ENCODE measurements at regions not wholly inside any gene's neighbourhood (a gene's known extent, or its start where the extent isn't known, plus 50 kb on each side); places are given as distances from the start of the nearest gene placed in this dataset.
"Not testable (repeated sequence)": the region's sequence is repeated elsewhere in the genome, so short reads cannot be mapped to it uniquely, and the experiment has no call there.

DNA sequence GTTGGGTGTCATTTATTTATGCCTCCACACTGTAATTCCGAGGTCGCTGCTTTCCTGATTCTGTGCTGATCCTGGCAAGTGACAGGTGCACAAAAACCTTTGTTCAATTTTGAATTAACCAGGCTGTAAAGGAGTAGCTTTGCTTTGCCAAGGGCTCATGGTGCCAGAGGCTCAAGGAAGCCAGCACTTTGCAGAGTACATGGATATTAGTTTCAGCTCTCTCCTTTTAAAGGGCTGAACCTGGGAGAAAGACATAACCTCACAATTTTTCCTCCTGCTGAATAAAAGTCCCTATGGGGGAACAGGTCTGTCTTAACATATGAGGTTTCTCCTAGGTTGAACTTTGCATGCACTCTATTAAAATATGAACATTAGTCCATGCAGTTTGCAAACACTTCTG, 227.6 kb upstream of the WSB1 start:
- no peak for DNase-seq

DNA sequence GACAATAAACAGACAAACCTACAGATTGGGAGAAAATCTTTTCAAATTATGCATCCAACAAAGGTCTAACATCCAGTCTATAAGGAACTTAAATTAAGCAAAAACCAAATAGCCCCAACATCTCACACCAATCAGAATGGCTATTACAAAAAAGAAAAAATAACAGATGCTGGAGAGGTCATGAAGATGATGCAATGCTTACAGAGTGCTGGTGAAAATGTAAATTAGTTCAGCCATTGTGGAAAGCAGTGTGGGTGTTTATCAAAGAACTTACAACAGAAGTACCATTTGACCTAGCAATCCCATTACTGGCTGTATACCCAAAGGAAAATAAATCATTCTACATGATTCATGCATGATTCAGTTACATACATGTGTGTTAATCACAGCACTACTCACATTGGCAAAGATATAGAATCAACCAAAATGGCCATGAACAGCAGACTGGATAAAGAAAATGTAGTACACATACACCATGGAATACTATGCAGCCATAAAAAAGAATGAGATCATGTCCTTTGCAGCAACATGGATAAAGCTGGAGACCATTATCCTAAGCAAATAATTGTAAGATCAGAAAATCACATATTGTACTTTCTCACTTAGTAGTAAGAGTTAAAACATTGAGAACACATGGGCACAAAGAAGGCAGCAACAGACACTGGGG, 223.9 kb upstream of the WSB1 start:
- DNase-seq, result no peak

DNA sequence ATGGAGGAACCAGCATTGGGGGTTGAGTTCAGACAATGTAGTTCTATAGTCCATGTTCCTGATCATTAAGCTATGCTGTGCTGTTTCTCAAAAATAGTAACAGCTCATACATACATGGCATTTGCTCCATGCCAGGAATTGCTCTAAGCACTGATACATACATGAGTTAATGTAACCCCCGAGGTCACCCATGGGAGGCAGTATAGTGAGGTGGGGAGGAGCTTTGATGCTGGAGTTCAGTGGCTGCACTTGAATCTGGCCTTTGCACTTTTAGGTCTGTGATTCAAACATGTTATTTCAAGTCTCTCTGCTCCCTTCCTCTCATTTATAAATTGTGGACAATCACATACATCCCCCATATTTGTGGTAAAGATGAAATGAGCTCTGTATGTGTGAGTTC, 223.1 kb upstream of the WSB1 start:
- DNase-seq, result no peak

DNA sequence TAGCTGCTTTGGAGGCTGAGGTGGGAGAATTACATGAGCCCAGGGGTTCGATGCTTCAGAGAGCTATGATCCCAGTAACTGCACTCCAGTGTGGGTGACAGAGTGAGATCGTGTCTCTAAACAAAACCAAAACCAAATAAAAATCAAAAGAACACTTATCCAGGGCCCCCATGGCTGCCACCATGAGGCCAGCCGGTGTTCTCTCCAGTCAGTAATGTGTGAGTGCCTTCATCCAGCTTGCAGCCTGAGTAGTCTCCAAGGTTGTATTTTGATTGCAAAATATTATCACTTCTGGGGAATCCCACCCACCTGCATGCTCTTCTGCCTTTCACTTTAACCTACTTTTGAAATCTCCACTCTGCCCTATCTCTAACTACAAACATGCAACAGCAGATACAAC, 221.0 kb upstream of the WSB1 start:
- DNase-seq, result no peak

DNA sequence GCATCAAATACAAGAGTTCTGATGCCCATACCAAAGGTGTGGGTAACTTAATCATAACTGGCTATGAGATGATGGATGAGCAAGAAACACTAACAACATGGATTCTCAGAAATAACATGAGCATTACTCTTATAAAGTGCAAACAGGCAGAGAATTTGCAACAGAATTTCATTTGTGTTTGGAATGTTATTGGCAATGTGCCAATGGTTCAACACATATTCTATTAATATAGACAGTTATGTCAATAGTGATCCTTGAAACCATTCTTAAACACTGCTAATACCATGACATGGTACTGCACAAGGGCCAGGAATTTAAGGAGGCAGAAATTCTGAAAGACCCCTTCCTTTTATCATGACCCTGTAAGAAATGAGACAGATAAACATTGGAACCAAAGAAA, 217.1 kb upstream of the WSB1 start:
- DNase-seq, result no peak

DNA sequence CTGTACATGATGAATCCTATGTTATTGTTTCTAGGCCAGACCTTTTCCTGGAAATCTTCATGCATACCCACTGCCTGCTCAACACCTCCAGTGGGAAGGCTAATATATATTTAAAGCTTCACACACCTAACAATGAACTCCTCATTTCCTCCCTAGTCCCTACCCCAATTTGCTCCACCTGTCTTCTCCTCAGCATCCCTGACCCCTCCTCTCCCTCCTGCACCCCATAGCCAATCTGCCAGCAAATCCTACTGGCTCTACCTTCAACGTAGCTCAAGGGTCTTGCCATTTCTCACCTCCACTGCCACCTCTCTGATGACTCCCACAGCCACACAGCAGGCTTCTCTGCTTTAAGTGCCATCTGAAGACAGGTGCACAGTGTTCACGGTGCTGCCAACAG, 215.6 kb upstream of the WSB1 start:
- DNase-seq, result no peak

DNA sequence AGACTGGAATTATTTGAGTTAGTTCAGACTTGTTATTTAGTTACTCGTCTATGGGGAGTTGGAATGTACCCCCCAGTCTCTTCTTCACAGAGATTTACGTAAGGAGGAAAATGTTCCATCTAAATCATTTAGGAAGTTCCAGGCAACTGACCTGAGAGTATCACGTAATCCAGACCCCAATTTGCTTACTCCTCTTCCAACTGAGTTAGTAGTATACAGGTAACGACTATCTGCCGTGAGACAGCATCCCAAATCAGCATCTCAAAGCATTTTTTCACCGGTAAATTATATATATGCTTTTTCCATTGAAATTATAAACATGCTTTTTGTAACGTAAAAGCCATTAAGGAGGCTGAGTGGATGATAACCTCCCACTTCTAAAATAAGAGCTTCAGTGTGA, 214.3 kb upstream of the WSB1 start:
- DNase-seq, result no peak

DNA sequence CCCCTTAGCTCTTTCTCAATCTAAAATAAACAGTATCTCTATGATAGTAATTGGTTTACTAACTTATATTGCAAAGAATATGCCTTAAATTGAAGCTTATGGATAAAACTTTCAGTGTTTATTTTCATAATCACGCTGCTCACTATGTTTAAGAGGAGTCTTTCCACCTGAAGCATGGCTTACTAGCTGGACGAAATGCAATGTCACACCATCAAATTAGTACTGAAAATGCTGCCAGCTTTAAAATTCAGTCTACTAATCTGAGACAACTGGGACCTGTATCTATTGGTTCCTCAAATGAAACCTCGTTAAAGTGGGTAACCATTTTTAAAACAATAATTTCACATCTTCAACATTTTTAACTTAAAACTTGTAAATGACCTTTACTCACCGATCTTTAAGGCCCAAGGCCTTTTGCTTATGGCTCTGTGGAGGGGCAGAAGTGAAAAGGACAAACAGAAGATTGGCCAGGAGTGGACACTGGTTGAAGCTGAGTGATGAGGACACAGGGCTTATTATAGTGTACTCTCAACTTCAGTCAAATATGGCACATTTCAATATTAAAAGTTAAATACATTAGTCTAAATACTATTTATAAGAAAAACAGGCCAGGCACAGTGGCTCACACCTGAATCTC, 212.8 kb upstream of the WSB1 start:
- DNase-seq, result no peak

DNA sequence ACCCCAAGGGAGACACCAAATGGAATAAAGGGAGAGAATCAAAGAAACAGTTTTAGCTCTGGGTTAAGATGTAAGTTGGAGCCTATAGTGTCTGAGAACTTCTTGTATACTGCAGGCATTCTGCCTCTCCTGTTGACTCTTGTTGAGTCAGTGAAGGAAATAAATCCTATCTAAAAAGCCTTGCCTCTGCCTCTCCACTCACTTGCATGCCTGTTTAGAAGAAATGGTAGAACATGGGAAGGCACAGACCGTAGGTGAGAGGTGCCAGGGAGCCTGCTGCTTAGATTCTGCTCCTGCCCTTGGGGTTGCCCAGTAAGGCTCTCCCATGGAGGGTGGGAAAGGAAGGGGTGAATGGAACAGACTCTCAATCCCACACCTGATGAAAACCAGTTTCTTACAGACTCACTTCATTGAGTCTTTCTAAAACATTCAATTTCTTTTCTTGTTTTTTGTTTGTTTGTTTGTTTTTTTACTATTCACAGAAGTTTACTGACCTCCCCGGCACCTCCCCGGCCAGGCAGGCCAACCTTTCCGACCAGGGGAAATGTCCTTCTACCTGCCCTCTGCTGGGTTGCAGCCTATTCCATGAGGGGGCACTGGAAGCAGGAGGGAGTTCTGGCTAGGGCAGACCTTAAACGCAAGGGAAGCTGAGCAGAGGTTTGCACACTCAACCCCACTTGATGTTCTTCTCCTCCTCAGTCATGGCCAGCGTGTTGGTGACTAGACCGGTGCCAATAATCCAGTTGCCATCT, 211.7 kb upstream of the WSB1 start:
- no peak for DNase-seq

DNA sequence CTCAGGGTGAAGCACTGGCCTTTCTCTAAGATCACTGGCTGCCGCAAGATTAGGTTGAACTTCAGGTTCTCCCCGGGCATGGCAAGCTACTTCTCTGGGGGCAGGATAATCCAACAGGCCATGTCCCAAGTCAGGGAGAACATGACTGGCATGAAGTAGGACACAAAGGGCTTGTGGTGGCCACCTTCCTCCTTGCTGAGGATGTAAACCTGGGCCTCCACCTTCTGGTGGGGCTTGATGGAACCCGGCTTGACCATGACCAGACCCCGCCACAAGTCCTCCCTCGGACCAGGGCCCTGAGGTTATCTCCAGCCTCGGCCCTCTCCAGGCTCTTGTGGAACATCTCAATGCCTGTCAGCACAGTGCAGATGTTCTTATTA, 211.1 kb upstream of the WSB1 start:
- no peak for DNase-seq

DNA sequence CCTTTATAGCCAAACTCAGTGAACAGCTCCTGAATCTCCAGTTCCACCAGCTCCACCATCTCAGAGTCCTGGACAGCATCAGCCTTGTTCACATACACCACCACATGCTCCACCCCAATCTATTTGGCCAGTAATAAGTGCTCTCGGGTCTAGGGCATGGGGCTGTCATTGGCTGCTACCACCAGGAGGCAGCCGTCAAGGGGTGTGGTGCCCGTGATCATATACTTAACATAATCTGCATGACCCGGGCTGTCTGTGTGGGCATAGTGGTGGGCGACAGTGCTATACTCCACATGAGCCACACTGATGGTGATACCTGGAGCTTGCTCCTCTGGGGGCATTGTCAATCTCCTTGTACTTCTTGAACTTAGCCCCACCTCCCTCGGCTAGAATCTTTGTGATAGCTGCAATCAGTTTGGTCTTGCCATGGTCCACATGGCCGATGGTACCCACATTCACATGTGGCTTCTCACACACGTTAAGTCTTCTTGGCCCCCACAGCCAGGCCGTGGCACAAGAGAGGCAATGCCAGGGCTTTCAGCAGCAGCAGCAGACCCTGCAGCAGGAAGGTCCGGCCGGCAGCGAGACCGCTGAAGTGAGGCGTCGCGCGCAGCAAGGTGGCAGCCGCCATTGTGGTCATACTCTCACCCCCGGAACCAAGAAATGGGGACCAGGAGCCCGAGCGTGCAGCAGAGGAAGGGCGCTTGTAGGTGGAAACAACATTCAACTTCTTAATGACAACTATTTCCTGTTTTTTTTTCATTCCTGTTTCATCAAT, 210.3 kb upstream of the WSB1 start:
- no peak for DNase-seq

DNA sequence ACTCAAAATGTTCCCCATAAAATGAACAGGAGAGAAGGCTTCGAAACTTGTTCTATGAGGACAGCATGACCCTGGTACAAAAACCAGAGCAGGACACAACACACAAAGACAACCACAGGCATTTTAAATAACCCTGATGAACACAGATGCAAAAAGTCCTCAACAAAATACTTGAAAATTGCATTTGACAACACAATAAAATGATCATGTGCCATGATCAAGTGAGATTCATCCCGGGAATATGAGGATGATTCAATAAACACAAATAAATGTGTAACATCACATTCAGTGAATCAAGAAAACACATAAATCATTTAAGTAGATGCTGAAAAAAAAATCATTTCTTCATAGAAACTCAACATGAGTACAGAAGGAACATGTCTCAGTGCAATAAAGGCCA, 208.4 kb upstream of the WSB1 start:
- no peak for DNase-seq

DNA sequence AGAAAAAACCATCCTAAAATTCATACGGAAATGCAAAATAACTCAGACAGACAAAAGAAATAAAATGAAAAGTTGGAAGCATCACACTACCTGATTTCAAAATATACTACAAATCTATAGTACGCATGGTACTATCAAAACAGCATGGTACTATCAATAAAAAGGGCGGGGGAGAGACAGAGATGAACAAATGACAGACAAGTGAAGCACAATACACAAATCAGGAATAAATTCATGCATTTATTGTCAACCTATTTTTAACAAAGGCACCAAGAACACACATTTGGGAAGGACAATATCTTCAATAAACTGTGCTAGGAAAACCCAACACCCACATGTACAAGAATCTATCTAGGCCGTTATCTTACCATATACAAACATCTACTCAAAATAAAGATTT, 207.4 kb upstream of the WSB1 start:
- DNase-seq, result no peak

DNA sequence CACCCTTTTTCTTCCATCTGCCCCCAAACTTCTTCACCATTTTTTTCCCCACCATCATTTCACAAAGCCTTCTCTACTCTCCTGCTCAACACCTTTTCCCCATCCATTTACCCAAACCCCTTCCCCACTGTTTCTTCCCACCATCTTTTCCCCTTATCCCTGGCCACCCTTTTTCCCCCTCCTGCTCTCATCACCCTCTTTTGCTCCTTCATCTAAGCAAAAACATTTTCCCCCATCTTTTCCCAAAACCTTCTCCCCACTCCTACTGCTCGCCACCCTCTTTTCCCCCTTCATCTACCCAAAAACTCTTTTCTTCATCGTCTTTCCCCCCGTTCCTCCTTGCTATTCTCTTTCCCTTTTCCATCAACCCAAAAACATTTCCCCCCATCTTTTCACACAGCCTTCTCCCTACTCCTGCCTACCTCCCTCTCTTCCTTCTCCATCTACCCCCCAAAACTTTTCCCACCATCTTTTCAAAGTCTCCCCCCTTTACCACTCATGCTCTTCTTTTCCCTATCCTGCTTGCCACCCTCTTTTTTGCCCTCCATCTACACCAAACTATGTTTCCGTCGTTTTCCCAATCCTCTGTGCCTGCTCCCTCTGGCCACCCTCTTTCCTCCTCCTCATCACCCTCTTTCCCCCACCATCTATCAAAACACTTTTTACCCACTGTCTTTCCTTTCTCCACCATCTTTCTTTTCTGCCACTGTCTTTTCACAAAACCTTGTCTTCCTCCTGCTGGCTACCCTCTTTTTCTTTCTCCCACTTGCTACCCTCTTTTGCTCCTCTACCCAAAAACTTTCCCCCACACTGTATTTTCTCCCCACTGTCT, 205.8 kb upstream of the WSB1 start:
- no peak for DNase-seq

DNA sequence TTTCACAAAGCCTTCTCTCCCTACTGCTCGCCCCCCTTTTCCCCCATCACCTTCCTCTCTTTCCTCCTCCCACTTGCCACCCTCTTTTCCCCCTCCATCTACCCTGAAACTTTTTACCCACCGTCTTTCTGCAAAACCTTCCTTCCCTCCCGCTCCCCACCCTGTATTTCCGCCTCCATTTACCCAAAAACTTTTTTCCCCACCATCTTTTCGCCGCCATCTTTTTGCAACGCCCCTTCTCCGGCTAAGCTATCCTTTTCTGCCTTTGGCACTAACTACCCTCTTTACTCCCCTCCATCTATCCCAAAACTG, 205.2 kb upstream of the WSB1 start:
- no peak for DNase-seq

DNA sequence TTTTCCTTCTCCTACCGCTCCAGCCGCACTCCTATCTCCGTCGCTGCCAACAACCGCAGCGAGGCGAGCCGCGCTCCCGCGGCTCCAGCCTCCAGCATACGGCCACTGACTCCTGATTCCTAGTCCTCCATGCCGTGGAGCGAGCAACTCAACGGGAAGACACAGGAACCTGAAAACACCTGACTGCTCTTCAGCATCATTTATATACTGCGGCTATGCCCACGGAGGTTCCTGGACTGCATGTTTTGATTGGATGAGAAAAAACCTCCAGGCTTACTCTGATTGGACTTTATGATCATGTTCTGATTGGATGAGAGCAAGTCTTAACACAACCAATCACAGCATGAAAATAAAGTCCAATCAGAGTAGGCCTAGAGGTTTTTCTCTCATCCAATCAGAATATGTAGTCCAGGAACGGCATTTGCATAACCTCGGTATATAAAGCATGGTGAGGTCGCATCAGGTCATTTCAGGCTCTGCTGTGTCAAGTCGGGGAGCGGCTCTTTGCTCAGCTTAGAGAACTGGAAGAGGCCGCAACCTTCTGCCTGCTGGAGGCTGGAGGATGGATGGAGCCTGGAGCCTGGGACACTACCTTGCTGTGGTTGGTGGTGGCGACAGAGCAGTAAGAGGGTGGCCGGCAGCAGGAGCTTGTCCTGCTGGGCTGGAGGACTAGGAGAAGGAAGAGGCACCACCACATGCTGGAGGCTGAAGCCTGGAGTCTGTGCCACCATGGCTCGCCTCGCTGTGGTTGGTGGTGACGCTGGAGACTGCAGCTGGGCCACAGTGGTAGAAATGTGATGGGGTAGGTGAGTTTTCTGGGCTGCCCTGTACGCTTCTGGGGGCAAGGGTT, 204.6 kb upstream of the WSB1 start:
- not testable (repeated sequence) for DNase-seq

DNA sequence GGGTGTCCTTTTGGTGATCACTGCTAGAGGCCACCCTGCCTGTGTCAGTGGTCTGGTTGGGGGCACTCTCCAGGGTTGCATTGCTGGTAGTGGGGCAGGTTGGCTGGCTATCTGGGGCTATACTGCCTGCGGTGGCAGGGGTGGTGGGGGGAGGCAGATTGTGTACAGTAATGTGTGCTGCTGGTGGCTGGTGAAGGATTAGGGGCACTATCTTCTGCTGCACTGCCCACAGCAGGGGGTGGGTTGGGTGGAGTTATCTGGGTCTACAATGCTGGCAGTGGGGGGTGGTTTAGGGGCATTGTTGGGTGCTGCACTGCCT, 204.0 kb upstream of the WSB1 start:
- DNase-seq, result no peak

DNA sequence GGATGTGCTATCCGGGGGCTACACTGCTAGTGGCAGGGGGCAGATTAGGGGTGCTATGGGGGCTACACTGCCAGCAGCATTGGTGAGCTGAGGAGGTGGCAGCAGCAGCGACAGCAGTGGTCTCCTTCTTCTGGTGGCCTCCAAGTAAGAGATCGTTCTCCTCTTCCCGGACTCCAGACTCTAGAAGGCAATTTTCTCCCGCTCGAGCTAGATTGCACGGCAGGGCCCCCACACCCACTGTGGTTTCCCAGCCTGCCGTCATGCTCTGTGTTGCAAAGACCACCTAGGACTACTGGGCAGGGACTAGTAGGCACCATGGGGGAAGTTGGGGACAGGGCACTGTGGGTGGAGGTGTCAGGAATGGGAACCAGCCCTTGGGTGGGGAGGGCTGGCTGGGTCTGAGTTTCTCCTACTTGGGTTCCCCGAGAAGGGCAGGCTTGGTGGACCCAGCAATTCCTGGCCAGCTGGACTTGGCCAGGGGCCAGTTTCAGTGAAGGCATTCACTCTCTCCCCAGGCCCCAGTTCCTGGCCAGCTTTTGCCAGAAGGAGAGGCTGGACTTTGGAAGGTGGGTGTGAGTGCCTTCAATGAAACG, 203.4 kb upstream of the WSB1 start:
- not testable (repeated sequence) for DNase-seq

DNA sequence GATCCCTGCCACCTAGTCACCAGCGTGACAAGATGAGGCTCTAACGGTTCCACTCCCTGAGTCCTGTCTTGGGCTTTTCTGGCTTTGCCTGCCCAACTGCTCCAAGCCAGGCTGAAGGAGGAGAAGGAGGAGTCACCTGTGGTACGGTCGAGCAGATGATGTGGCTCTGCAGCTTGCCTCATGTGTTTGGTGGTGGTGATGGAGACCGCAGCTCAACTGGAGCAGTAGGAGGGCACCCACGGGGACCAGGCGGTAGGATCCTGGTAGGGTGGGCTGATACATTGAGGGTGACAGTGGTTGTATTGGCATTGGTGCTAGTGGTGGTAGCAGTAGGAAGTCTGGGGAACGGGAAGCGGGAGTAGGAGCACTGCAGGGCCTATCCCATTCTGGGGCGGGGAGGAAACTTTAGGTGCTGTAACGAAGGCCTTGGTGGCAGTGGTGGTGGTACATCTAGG, 202.8 kb upstream of the WSB1 start:
- DNase-seq, result no peak

DNA sequence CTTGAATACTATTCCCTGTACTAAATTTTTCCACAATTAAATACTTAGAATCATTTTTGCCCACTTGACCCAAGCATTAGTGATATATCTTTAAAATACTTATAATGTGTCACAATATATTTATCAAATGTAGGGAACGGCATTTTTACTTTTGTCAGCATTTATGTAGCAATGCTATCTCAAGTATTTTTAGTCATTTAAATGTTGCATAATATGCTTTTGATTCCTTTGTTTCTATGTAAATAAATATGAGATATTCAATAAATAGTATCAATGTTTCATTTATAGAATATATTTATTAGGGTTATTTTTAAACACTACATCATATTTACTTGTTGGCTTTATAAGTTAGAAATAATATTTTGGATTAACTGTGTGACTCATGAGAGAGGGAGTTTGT, 199.7 kb upstream of the WSB1 start:
- DNase-seq, result not testable (repeated sequence)

DNA sequence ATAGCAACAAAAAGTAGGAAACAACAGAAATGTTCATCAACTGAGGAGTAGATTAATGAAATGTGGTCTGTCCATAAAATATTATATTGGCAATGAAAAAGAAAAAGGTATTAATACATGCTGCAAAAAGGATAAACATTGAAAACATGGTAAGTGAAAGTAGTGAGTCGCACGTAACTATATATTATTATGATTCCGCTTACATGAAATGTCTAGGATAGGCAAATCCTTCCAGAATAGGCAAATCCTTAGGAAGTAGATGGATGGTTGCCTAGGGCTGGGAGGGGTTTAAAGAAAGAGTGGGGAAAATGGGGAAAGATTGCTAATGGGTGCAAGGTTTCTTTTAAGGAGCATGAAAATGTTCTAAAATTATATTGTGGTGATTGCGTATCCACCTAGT, 198.1 kb upstream of the WSB1 start:
- DNase-seq, result not testable (repeated sequence)

DNA sequence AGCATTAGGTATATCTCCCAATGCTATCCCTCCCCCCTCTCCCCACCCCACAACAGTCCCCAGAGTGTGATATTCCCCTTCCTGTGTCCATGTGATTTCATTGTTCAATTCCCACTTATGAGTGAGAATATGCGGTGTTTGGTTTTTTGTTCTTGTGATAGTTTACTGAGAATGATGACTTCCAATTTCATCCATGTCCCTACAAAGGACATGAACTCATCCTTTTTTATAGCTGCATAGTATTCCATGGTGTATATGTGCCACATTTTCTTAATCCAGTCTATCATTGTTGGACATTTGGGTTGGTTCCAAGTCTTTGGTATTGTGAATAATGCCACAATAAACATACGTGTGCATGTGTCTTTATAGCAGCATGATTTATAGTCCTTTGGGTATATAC, 194.6 kb upstream of the WSB1 start:
- DNase-seq, result not testable (repeated sequence)

Measured in NCI-H1048 (cell line).